ENCODE measurements at regions not wholly inside any gene's neighbourhood (a gene's known extent, or its start where the extent isn't known, plus 50 kb on each side); places are given as distances from the start of the nearest gene placed in this dataset.
A peak's percentile ranks its signal among the peaks of the same experiment; 100 is the strongest.
"Not testable (repeated sequence)": the region's sequence is repeated elsewhere in the genome, so short reads cannot be mapped to it uniquely, and the experiment has no call there.

DNA sequence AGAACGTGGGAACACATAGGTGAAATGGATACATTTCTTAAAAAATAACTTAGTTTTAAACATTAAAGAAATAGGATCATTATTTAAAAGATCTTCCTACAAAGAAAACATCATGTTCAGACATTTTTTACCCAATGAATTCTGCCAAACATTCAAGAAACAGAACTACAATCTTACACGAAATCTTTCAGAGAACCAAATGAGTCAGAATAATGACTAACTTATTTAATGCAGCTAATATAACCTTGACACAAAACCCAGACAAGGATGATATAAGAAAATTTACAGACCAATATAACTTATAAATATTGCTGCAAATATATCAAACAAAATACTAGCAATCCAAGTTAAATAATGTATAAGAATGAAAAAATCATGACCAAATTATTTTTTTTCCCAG, 220.1 kb upstream of the KCNK2 start:
- no peak for TF ChIP-seq PTBP1 (IDR thresholded peaks at IDR 0.05; ENCODE audit: low read depth, low read length, poor library complexity, severe bottlenecking)
- no peak for TF ChIP-seq ZNF431 (CRISPR knock-in tag; IDR thresholded peaks at IDR 0.05; ENCODE audit: borderline replicate concordance, low read depth)
- TF ChIP-seq NFYC (CRISPR knock-in tag; IDR thresholded peaks at IDR 0.05), result no peak
- Histone ChIP-seq H3K79me2 (ENCODE audit: insufficient read depth, low read length) (no peaks in the 10 kb centered on the region), H3K4me3 (replicated peaks in 1 of 3; ENCODE audit: insufficient read depth in 1 of 3, low read depth in 2 of 3, low read length in 3 of 3) (no peak overlapping the region), H3K9ac (ENCODE audit: insufficient read depth, low read depth, low read length) (no peak overlapping the region), H3K36me3 (replicated peaks in 1 of 2; ENCODE audit: control insufficient read depth in 1 of 2, insufficient read depth in 2 of 2, low read length in 2 of 2) (no peaks in the 10 kb centered on the region), H3K9me3 (ENCODE audit: low read length) (no peaks in the 10 kb centered on the region), H3K27ac (ENCODE audit: extremely low read length, insufficient read depth, low read length) (no peak overlapping the region), H3K4me2 (ENCODE audit: low read depth, low read length) (no peak overlapping the region), H3K27me3 (ENCODE audit: control insufficient read depth in 1 of 2, insufficient read depth in 2 of 2, low read length in 2 of 2) (no peaks in the 10 kb centered on the region), H2AFZ (ENCODE audit: low read length) (no peak overlapping the region), H3K4me1 (ENCODE audit: insufficient read depth, low read length) (no peaks in the 10 kb centered on the region), H4K20me1 (ENCODE audit: insufficient read depth, low read length) (no peaks in the 10 kb centered on the region)
- WGBS (ENCODE audit: low lambda C conversion rate), result 3% methylated on average over 2 of the region's 2 CpGs
- CTCF ChIA-PET (ENCODE audit: low intra/inter-chr PET ratio, low total read pairs), result no interaction called here
- no peak for DNase-seq (ENCODE audit: low spot score)
- BruUV-seq (replicated peaks), result no TSS peak
- ATAC-seq, result no peak
- FAIRE-seq, result no peak
- intact Hi-C loops (cut with micrococcal nuclease; ENCODE audit: unreplicated experiment), result no loop called here
- POLR2A ChIA-PET, result no interaction called here
- in situ Hi-C loops (cut with HindIII; ENCODE audit: extremely low pct_ligation_motif_present, low pct_unique_long_range_greater_than_20kb), result no loop called here

DNA sequence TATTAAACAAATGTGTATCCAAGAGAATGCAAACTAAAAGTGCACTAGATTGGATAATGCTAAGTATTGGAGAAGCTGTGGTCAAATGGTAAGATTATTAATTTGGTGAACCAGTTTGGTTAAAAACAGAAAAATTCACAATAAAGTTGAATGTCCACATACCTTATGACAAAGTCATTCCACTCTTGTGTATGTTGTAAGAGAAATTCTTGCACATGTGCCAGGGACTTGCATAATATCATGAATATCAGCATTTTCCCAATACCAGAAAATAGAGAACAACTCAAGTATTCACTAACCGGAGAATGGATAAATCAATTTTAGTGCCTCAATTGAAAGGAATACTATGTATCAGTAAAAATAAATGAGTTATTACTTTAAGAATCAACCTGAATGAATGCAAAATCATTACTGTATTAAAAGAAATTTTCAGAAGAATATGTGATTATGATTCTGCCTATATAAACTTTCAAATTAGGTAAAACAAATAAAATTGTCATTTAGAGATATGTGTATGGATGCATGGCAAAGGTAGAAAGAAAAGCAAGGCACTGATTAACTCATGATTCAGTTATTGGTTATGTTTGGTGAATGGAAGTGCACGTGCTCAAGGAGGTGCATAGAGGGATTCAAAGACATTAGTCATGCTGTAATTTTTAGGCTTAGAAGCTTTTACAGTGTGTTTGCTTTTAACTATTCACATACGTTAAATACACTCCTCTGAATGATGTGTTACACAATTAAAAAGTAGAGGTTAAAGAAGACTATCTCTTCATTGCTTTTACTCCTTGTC, 217.4 kb upstream of the KCNK2 start:
- FAIRE-seq (no peak), ATAC-seq (no peak), DNase-seq (ENCODE audit: low spot score) (no peak)
- H3K9me3 ChIP-seq (ENCODE audit: low read length), result no peaks in the 10 kb centered on the region
- BruUV-seq (replicated peaks), result no TSS peak
- 16% methylated on average over 3 of the region's 3 CpGs for WGBS (ENCODE audit: low lambda C conversion rate)
- CTCF ChIA-PET (ENCODE audit: low intra/inter-chr PET ratio, low total read pairs), result no interaction called here
- H3K27ac ChIP-seq (ENCODE audit: extremely low read length, insufficient read depth, low read length), result no peak overlapping the region
- POLR2A ChIA-PET, result no interaction called here
- no peak overlapping the region for H3K4me3 ChIP-seq (replicated peaks in 1 of 3; ENCODE audit: insufficient read depth in 1 of 3, low read depth in 2 of 3, low read length in 3 of 3)
- H3K4me2 ChIP-seq (ENCODE audit: low read depth, low read length), result no peak overlapping the region
- no peaks in the 10 kb centered on the region for H3K36me3 ChIP-seq (replicated peaks in 1 of 2; ENCODE audit: control insufficient read depth in 1 of 2, insufficient read depth in 2 of 2, low read length in 2 of 2)
- intact Hi-C loops (cut with micrococcal nuclease; ENCODE audit: unreplicated experiment) (no loop called here), in situ Hi-C loops (cut with HindIII; ENCODE audit: extremely low pct_ligation_motif_present, low pct_unique_long_range_greater_than_20kb) (no loop called here)
- no peaks in the 10 kb centered on the region for H3K79me2 ChIP-seq (ENCODE audit: insufficient read depth, low read length)
- no peaks in the 10 kb centered on the region for H3K4me1 ChIP-seq (ENCODE audit: insufficient read depth, low read length)
- H3K9ac ChIP-seq (ENCODE audit: insufficient read depth, low read depth, low read length), result no peak overlapping the region
- TF ChIP-seq ZNF552 (CRISPR knock-in tag; IDR thresholded peaks at IDR 0.05; ENCODE audit: borderline replicate concordance) (no peak), TMF1 (CRISPR knock-in tag; IDR thresholded peaks at IDR 0.05; ENCODE audit: low read depth) (no peak), E2F2 (CRISPR knock-in tag; IDR thresholded peaks at IDR 0.05; ENCODE audit: borderline replicate concordance) (no peak), ZIK1 (CRISPR knock-in tag; IDR thresholded peaks at IDR 0.05; ENCODE audit: borderline replicate concordance, low read depth) (no peak), CEBPB (IDR thresholded peaks at IDR 0.05; ENCODE audit: borderline replicate concordance, low read depth, low read length) (peak; percentile 16; the same call in 1 of the 2 replicates), SKI (IDR thresholded peaks at IDR 0.05; ENCODE audit: partially characterized antibody) (no peak), SATB2 (CRISPR knock-in tag; IDR thresholded peaks at IDR 0.05) (no peak), CBFB (CRISPR knock-in tag; IDR thresholded peaks at IDR 0.05) (no peak)
- no peak overlapping the region for H2AFZ ChIP-seq (ENCODE audit: low read length)
- no peaks in the 10 kb centered on the region for H4K20me1 ChIP-seq (ENCODE audit: insufficient read depth, low read length)
- H3K27me3 ChIP-seq (ENCODE audit: control insufficient read depth in 1 of 2, insufficient read depth in 2 of 2, low read length in 2 of 2), result peaks cover 0 to 2% of the 10 kb centered on the region in 2 experiments; a peak in 1 of 5 replicates

DNA sequence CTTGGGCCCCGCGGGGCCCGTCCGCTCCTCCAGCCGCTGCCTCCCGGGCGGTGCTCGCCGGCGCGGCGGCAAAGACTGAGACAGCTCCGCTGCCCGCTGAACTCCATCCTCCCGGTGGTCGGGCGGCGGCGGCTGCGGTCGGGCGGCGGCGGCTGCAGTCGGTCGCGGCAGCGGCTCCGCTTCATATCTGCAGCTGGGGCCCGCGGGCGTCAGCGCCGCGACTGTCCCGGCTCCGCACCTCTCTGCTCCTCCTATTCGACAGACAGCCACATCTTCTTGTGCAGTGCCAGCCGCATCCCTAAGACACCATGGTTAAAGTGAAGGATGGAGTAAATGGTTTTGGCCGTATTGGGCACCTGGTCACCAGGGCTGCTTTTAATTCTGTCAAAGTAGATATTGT, 212.1 kb upstream of the KCNK2 start:
- H3K27ac ChIP-seq (ENCODE audit: extremely low read length, insufficient read depth, low read length); H3K9ac ChIP-seq (ENCODE audit: insufficient read depth, low read depth, low read length); intact Hi-C loops (cut with micrococcal nuclease; ENCODE audit: unreplicated experiment); H3K4me3 ChIP-seq (replicated peaks in 1 of 3; ENCODE audit: insufficient read depth in 1 of 3, low read depth in 2 of 3, low read length in 3 of 3); POLR2A ChIA-PET; H3K9me3 ChIP-seq (ENCODE audit: low read length); H3K4me2 ChIP-seq (ENCODE audit: low read depth, low read length); H2AFZ ChIP-seq (ENCODE audit: low read length); DNase-seq (ENCODE audit: low spot score); CTCF ChIA-PET (ENCODE audit: low intra/inter-chr PET ratio, low total read pairs); H3K36me3 ChIP-seq (replicated peaks in 1 of 2; ENCODE audit: control insufficient read depth in 1 of 2, insufficient read depth in 2 of 2, low read length in 2 of 2); H3K79me2 ChIP-seq (ENCODE audit: insufficient read depth, low read length); H4K20me1 ChIP-seq (ENCODE audit: insufficient read depth, low read length); ATAC-seq; FAIRE-seq; BruUV-seq (replicated peaks); H3K27me3 ChIP-seq (ENCODE audit: control insufficient read depth in 1 of 2, insufficient read depth in 2 of 2, low read length in 2 of 2); in situ Hi-C loops (cut with HindIII; ENCODE audit: extremely low pct_ligation_motif_present, low pct_unique_long_range_greater_than_20kb); H3K4me1 ChIP-seq (ENCODE audit: insufficient read depth, low read length): not testable (repeated sequence)
- 94% methylated on average over 39 of the region's 40 CpGs for WGBS (ENCODE audit: low lambda C conversion rate)

All from HepG2 (cell line).